Astrocyte (in vitro differentiated cells and primary cell): ENCODE measurements at regions not wholly inside any gene's neighbourhood (a gene's known extent, or its start where the extent isn't known, plus 50 kb on each side); places are given as distances from the start of the nearest gene placed in this dataset.
"Not testable (repeated sequence)": the region's sequence is repeated elsewhere in the genome, so short reads cannot be mapped to it uniquely, and the experiment has no call there.

Experiments used
- CTCF ChIP-seq: IDR thresholded peaks from 2 replicates; pipeline ENCODE4 v1.5.1; 2011; ENCODE audit warnings: low read depth, mild to moderate bottlenecking, inconsistent platforms, low read length, moderate library complexity; ENCODE audit not compliant: insufficient read depth
- EZH2 ChIP-seq: IDR thresholded peaks from 2 replicates; pipeline ENCODE4 v1.6.1; 2012; ENCODE audit warnings: mild to moderate bottlenecking, low read length, inconsistent platforms; ENCODE audit not compliant: insufficient read depth

- not testable (repeated sequence) for TF ChIP-seq EZH2, CTCF
Measured at GRCh38 chr4:122077653-122078052, 74.5 kb upstream of the BLTP1 start.
